Retinal pigment epithelial cell (primary cell): ENCODE measurements at regions not wholly inside any gene's neighbourhood (a gene's known extent, or its start where the extent isn't known, plus 50 kb on each side); places are given as distances from the start of the nearest gene placed in this dataset.
"Not testable (repeated sequence)": the region's sequence is repeated elsewhere in the genome, so short reads cannot be mapped to it uniquely, and the experiment has no call there.

Experiments
- DNase-seq: peaks from one replicate; pipeline ENCODE4 v3.0.0-alpha.2; 2010; ENCODE audit warnings: low read depth
- H3K4me3 ChIP-seq: 2 replicates; pipeline ENCODE4 v1.5.1; 2011; ENCODE audit warnings: mild to moderate bottlenecking, low read length, control low read depth, moderate library complexity
- TF ChIP-seq, protein P1 (sequence below): conservative IDR thresholded peaks from 2 replicates; pipeline ENCODE4 v1.5.1; 2011; ENCODE audit warnings: low read depth, low read length, control low read depth, inconsistent platforms

DNA sequence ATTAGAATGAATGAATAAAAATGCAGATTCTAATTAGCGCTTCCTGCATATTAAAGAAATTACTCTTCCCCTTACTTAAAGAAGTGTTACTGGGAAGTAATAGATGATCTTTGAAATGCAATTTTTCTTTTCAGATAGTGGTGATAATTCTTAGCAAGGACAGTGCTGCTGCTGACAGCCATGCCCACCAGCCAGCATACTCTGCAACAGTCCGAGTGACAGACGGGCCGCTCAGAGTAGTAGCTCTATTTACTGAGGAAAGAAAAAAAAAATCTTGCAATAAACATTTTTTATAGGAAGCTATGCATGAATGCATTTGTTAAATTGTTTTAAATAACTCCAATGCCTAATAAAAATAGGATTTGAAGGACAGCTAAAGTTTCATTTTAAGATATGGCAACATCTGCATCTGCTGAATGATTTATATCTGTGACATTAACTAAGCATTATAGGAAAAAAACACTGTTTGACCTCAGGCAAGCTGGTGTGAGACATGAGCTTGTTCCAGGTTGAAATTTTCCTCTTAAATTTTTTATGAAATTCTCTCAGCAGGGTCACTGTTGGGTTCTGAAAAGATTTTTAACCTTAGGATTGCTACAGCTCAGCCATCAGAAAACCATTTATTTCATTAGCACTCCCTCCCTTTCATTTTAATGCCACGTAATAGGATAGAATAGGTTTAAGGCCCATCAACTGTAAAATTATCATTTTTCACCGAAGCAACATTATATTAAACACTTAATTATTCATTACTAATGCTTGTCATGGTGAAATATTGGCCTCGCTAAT, 393.8 kb downstream of the DCDC2C start:
- DNase-seq, result no peak
- TF ChIP-seq, protein P1, sequence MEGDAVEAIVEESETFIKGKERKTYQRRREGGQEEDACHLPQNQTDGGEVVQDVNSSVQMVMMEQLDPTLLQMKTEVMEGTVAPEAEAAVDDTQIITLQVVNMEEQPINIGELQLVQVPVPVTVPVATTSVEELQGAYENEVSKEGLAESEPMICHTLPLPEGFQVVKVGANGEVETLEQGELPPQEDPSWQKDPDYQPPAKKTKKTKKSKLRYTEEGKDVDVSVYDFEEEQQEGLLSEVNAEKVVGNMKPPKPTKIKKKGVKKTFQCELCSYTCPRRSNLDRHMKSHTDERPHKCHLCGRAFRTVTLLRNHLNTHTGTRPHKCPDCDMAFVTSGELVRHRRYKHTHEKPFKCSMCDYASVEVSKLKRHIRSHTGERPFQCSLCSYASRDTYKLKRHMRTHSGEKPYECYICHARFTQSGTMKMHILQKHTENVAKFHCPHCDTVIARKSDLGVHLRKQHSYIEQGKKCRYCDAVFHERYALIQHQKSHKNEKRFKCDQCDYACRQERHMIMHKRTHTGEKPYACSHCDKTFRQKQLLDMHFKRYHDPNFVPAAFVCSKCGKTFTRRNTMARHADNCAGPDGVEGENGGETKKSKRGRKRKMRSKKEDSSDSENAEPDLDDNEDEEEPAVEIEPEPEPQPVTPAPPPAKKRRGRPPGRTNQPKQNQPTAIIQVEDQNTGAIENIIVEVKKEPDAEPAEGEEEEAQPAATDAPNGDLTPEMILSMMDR, result no peak
- no peak overlapping the region for H3K4me3 ChIP-seq

DNA sequence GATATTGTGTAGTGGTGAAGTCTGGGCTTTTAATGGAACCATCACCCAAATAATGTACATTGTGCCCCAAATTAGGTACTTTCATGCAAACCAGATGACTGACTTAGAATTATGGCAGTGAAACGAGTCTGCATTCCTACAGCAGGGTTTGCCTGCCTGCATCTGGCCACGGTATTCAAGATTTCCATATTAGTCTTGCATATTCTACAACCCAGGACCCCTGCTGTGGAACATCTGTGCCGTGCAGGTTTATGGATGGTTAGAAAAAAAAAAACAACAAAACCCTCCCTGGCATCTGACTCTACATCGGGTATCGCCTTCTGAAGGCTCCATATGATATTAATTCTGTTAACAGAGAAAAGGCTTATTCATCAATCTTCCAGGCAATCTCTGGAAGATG, 394.8 kb downstream of the DCDC2C start:
- no peak overlapping the region for H3K4me3 ChIP-seq
- no peak for DNase-seq
- TF ChIP-seq, protein P1, result no peak

DNA sequence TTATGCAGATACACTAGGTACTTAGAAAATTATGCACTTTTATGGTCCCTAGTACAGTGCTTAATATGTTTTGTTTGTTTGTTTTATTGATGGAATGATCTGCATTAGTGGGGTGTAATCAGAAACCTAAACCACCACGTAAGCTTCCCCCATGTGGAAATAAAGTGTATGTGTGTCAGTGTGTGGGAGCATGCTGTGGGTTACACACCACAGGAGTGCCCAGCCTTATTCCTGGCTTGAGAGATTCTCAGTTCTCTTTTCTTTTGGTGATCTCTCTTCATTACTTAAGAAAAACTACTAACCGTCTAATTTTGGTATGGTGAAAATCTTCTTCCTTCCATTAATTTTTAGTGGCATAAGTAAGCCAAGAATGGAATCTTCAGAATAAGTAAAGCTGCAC, 398.6 kb downstream of the DCDC2C start:
- DNase-seq, result no peak
- TF ChIP-seq, protein P1, result no peak
- no peak overlapping the region for H3K4me3 ChIP-seq

DNA sequence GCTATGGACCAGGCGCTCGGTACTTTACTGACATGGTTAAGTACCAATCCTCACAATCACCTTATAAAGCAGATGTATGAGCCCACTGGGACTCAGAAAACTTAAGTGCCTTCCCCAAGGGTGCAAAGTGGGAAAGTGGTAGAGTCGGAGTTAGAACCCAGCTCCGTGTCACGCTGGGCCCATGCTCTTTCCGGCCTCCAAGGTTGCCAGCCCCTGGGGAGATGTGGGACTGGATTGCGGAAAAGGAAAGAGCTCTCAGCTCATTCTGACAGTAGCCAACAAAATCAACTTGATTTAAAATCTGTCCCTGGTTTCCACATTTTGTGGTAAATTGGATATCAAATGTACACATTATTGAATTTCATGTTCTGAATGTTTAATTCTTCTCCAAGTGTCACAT, 403.8 kb downstream of the DCDC2C start:
- no peak overlapping the region for H3K4me3 ChIP-seq
- DNase-seq, result no peak
- TF ChIP-seq, protein P1, result no peak

DNA sequence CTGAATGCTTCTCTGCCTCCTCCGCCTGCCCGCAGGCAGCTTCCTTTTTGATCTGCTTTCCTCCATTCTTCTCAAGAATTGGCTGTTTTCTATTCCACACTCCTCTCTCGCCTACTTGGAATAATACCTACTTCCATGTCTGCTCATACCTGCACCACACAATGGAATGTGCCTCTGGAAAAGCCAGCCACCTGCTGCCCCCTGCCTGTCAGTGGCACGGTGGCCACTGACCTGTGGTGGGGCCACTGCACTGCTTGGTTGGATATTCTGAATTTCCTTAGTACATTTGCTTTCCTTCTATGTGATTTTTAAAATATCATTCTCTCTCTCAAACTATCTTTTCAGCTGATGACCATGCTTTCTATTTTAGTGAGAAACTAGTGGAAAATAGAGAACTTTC, 406.9 kb downstream of the DCDC2C start:
- DNase-seq, result no peak
- TF ChIP-seq, protein P1, result no peak
- H3K4me3 ChIP-seq, result no peak overlapping the region

DNA sequence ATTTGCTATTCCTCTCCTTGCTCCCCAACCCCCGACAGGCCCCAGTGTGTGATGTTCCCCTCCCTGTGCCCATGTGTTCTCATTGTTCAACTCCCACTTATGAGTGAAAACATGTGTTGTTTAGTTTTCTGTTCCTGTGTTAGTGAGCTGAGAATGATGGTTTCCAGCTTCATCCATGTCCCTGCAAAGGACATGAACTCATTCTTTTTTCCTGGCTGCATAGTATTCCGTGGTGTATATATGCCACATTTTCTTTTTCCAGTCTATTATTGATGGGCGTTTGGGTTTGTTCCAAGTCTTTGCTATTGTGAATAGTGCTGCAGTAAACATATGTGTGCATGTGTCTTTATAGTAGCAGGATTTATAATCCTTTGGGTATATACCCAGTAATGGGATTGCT, 412.1 kb downstream of the DCDC2C start:
- not testable (repeated sequence) for H3K4me3 ChIP-seq, DNase-seq

DNA sequence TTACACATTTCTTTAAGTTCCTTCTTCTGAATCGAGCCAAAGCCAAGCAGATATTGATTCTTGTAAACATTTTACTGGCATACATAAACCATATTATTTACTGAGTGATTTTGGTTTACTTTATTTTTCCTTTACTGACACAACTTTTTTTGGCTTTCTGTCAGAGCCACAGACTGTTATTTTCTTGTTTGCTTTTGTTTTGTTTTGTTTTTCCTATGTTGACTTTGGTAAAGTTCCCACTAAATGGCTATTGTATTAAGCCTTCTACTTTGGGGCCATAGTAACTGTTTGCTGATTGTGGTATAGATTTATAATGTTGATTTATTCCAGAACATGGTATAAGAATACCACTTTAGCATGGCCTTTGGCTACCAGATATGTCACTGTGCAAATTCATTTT, 419.4 kb downstream of the DCDC2C start:
- TF ChIP-seq, protein P1, result no peak
- no peak for DNase-seq
- no peak overlapping the region for H3K4me3 ChIP-seq

DNA sequence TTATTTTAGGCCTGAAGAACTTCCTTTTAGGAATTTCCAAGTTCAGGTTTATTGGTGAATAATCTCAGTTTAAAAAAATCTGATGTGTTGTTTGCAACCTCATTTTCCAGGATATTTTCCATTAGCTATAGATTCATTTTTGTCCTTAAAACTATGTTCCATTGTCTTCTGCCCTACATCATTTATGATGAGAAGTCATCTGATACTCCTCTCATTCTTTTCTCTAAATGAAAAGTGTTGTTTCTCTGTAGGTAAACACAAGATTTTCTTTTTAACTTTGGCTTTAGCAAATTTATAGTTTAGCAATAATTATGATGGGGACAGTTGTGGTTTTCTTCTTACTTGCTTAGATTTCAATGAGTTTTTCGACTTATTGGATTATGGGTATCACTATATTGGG, 427.3 kb downstream of the DCDC2C start:
- no peak for DNase-seq
- TF ChIP-seq, protein P1, result no peak
- H3K4me3 ChIP-seq, result no peak overlapping the region
